GF-D8 (cell line): ENCODE measurements at regions not wholly inside any gene's neighbourhood (a gene's known extent, or its start where the extent isn't known, plus 50 kb on each side); places are given as distances from the start of the nearest gene placed in this dataset.

Experiments used
- DNase-seq: peaks from one replicate; lab custom pipeline; 2025; lab: John Stamatoyannopoulos, UW

DNA sequence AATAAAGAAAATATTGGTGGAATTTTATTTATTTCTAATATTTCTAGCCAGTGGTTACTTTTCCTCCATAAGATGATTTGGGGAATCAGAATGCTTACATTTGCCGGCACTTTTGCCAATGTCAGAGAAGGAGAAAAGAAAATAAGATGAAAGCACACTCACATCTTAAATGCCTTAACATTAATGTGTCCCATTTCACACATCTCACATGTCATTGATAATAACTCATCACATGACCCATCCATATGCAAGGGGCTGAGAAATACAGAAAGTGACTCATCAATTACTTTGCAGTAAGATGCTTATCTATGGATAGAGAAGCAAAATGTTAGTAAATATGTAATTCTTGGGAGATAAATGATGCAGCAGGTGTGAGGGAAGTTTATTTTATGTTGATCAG, 1531.0 kb downstream of the PCDH7 start:
- no peak for DNase-seq

DNA sequence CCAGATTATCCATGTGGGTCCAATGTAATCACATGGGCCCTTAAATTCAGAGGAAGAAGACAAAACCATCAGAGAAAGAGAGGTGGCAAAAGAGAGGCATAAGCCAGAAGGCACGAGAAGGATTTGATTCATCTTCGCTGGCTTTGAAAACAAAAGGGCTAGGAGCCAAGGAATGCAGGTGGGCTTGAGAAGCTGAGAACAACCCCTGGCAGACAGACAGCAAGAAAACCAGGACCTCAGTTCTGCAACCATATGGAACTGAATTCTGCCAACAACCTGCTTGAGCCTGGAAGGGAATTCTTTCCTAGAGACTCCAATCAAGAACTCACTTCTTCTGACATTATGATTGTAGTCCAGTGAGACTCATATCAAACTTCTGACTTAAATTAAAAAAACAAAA, 1531.8 kb downstream of the PCDH7 start:
- no peak for DNase-seq

DNA sequence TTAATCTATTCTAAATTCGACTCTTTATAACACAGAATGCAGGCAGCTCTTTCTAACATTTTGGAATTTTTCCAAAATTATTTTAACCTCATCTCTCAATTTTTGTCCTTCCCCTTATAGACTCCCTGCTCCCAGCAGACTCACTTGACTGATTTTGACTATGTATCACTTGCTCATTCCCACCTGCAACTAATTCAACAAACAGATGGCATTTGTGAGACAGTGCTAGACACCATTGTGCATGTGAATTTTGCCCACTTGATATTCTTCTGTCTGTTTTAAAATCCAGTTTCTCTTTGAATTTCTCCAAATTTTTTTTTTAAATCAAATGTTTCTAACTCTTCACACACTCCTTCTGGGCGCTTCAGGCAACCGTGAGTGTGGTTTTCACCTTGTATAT, 1534.0 kb downstream of the PCDH7 start:
- DNase-seq = no peak

DNA sequence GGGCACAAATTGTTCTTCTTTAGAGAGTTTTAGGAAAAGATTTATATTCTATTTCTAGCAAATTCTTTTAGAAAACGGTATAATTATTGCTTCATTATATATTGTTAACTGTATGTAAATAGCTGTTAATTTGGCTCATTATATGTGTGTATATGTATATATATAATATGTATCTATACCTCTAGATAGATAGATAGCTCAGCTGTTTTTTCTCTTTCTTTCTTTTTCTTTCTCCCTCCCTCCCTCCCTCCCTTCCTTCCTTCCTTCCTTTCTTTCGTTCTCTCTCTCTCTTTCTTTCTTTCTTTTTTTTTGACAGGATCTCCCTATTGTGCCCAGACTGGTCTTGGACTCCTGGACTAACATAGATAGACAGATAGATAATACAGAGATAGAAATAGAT, 1538.8 kb downstream of the PCDH7 start:
- no peak for DNase-seq

DNA sequence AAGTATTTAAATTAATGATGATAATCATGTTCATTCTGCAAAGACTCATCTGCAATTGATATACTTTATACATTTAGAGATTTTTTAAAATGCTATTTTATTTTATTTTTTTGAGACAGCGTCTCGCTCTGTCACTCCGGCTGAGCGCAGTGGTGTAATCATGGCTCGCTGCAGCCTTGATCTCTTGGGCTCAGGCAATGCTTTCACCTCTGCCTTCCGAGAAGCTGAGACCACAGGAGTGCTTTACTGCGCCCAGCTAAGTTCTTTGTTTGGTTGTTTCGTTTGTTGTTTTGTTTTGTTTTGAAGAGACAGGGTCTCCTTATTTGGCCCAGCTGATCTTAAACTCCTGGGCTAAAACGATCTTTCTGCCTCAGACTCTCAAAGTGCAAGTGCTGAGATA, 1541.0 kb downstream of the PCDH7 start:
- no peak for DNase-seq

DNA sequence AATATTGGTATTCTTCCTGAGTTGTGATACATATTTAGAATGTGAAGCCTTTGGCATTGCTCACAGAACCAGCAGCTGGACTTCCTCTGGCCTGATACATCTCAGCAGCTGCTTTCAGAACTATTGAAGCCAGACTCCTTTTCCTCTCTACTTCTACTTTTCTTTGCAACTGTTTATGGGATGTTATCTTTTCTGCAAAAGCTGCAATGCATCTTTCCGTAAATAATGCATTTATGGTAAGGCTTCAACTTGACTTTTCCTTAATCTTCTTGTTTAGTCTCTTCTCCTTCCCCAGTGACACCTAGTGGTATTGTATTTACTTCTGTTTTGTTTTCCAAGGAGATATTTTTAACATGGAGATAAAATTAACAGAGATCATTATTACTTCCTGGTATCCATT, 1548.7 kb downstream of the PCDH7 start:
- no peak for DNase-seq

DNA sequence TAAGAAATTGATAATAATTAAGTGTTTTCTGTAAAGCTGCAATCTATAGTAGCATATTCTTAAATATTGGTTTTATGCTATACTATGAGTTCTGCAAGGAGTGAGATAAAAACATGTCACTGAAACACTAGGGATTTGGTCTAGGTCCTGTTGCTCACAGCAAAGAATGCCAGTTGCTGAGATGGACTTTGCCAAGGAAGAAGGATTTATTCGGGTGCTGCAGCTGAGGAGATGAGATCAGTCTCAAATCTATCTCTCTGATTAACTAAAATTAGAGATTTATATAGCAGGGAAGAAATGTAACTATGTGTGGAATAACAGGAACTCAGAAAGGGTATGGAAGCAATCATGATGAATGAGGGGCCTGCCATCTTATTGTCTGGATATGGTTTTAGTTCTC, 1569.9 kb downstream of the PCDH7 start:
- no peak for DNase-seq

DNA sequence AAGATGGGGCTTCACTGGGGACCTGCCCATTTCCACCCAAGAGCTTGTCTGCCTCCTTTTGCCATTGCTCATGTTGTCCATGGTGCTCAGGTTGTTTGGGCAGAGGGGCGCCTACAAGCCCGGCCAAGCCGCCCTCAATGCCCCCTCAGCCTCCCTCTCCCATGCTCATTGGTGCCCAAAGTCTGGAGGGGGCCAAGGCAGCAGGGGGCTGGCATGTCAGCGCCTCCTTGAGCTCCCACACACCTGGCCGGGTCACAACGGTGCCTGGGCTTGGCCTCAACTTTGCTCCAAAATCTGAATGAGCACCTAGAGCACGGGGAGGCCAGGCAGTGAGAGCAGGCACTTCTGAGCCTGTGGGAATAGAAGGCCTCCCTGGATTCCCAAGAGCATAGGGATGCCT, 1598.8 kb downstream of the PCDH7 start:
- DNase-seq = no peak

DNA sequence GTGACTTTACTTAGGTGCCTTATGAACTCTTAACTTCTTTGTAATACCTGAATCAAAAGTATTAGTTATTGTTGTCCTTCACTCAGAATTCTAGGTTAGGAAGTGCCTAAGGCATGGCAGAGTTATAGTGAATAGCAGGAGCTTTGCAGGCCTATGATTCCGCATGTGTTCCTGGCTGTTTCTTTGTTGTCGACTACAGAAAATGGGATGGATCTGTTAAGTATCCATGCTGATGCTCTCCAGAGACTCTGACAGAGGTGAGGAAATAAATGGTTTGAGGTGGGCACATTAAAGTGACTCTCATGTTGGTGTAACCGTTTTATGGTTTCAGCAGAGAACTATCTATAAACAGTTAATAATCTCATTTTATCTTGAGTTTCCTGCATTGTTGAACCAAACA, 1601.3 kb downstream of the PCDH7 start:
- DNase-seq = no peak

DNA sequence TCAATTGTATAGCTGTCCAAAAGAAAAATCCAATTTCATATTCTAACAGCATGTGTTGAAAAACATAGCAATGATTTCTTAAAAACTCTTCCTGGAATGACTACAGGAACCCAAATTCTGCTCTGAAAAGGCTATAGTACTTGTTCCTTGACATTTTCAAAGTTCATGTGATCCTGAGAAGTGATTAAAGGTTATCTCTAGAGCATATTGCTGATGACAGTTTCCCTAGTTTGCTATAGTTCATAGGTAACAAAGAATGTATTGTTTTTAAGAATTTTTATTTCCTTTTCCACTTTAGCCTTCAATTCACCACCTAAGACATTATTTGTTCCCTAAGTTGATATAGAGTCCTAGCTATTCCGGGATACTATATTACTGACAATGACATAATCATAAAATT, 1614.6 kb downstream of the PCDH7 start:
- no peak for DNase-seq

DNA sequence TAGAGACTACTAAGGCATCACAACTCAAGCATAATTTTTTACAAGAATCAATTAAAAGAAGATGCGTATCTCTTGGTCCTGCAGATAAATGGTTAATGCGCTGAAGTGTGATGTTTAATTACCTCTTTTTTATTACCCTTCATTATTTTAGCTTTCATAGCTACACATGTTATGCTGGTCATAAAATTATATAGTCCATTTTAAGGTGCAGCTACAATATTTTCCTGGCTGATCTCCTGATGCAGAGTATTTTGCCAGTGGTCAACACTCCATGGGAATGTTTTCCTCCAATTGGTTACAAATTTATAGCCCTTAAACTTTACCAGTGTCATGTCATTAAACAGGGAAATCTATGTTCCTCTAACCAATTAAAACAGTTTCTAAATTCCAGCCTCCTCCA, 1617.2 kb downstream of the PCDH7 start:
- no peak for DNase-seq

DNA sequence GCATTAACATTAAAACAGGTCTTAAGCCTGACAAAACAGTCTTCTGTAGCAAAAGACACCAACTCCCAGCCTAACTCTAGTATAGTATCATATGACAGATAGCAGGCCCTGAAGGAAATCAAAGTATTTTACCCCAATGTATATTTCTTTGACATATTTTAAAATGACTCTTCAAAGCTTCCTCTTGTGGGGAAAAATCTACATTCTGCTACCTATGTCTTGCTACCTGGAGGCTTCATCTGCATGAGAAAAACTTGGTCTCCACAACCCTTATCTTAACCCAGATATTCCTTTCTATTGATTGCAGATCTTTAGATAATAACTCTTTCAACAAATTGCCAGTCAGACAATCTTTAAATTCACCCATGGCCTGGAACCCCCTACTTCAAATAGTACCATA, 1620.4 kb downstream of the PCDH7 start:
- no peak for DNase-seq

DNA sequence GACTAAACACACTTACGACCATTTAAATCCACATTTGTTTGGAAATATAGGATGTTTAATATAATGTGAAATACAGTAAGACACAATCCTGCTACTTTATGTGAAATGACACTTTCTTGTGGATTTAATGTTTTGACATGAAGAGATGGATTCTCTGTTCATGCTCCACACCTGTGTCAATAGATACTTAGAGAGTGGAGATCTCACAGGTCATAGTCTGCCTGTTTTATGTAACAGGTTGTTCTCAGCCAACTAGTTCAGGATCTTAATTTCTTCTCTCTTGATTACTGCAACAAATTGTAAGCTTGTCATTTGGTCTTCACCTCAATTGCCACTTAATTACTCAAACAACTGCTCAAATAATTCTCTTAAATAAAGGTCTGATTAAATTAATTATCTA, 1621.2 kb downstream of the PCDH7 start:
- DNase-seq = no peak

DNA sequence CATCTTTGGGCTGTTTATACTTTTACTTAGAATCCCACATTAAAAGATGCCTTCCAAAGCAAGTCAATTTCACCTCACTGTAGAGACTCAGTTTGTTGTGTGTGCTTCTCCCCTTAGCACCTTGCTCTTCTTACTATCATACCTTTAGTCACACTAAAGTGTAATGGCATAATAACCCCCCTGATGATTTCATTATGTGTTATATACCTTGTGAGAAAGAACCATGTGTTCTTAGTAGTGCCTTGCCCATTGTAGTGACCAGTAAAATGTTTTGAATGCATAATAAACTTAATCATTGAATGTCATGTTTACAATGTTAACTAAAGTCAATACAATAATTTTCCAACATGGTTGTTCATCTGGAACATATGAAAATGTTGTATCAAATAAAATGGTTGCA, 1621.9 kb downstream of the PCDH7 start:
- DNase-seq = no peak

DNA sequence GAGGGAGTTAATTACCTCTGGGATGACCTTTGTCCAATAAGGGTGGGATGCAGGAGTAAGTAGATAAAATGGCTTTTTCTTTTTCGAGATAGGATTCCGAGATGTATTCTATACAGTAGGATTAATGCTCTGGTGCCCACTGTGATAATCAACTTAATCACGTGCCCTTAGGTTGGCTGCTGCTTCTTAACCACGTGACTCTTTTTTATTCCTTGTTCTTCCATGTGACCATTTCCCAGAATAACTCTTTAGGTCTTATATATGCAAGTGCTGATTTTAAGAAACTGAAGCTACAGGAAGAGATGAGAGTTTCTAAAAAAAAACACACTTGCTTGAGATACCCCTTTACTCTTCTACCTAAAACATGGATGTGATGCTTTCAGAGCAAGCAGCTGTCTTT, 1628.9 kb downstream of the PCDH7 start:
- no peak for DNase-seq

DNA sequence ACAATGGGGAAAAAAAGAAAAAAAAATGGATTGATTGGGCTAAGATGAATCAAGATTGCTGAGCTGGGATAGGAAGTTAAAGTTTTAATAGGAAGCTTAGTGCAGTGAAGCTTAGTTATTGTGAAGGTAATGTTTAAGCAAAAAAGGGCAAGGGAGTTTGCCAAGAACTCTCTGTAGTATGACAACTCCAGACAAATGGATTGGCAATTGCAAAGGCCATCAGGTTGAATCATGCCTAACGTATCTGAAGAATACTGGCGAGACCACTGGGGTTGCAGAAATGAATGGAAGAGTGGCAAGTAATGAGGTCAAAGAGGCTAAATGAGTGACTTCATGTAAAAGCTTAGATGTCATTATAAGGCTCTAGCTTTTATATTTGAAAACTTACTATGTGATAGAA, 1654.0 kb downstream of the PCDH7 start:
- no peak for DNase-seq

DNA sequence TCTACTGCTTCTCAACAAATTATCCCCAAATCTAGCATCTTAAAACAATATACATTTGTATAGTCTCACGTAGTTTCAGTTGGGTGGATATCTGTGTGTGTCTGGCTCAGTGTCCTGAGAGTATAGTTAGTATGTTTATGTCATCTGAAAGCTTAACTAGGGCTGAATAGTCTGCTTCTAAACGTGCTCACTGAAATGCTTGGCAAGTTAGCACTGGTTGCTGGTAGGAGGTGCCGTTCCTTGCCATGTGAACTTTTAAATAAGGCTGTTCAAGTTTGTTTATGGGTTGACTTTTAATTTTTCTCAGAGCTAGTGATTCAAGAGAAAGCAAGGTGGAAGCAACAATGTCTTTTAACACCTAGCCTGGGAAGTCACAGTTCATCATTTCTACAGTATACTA, 1673.6 kb downstream of the PCDH7 start:
- DNase-seq = no peak

DNA sequence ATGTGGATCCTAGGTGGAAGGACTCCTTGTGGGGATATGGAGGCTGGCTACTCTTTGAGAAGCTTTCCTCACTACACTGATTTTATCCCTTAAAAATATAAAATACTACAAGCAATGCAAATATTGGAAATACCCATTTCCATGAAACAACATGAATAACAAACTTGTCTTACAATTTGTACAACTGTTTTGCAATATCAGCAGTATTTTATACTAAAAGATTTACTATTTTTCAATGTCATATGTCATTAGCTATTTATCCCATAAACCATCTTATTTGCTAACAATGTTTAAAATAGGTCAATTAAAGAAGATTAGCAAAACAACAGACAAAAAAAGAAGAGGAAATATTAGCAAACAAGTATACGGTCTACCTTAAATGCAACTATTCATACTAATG, 1674.1 kb downstream of the PCDH7 start:
- no peak for DNase-seq

DNA sequence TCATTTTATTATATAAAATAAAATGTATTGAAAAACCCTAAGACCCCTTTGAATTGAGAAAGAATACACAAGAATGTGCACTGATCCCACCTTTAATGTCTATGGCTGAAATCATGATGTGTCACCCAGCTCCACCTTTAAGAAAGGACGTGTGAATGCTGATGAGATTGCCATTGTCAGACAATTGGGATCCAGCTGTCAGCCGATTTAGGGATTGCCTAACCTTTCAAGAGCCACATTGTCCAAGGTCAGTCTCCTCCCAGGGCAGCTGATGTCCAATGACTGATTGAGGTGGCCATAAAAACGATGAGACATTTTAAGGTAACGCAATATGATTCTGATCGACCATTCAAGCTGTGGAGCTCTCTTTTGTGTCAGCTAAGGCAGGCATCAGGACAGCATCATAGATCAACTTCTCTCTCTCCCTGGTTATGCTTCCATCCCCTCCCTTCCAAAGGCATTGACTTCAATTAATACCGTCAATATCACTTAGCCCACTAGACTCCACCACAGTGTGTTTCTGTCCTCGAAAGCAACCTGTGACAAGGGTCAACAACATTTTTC, 1676.4 kb downstream of the PCDH7 start:
- no peak for DNase-seq

DNA sequence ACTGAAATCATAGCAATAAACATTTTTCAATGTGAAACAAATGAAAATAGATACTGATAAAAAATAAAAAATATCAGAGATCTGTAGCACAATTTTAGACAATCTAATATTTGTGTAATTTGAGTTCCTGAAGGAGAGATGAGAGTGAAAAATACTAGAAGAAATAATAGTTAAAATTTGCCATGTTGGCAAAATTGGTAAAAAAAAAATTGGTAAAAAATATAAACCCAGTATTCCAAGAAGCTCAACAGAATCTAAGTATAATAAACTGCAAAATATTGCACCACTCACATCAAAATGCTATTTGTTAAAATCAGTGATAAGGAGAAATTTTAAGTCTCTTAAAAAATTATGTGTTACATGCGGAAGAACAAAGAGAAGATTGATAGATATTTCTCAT, 1680.7 kb downstream of the PCDH7 start:
- DNase-seq = no peak

DNA sequence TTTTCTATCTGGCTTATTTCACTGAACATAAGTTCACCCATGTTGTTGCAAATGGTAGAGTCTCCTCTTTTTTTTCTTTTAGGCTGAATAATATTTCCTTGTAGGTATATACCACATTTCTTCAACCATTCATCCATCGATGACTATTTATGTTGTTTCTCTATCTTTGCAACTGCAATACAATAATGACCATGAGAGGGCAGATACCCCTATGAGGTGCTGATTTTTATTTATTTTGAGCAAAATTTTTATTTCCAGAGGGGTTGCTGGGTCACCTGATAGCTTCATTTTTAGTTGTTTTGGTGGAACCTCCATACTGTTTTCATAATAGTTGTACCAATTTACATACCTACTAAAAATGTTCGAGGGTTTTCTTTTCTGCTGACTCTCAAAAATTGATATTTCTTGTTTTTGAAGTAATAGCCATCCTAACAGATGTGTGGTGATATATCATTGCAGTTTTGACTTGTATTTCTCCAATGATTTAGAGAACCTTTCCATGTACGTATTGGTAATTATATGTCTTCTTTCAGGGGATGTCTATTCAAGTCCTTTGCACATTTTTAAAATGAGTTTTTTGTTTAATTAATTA, 1697.0 kb downstream of the PCDH7 start:
- no peak for DNase-seq

DNA sequence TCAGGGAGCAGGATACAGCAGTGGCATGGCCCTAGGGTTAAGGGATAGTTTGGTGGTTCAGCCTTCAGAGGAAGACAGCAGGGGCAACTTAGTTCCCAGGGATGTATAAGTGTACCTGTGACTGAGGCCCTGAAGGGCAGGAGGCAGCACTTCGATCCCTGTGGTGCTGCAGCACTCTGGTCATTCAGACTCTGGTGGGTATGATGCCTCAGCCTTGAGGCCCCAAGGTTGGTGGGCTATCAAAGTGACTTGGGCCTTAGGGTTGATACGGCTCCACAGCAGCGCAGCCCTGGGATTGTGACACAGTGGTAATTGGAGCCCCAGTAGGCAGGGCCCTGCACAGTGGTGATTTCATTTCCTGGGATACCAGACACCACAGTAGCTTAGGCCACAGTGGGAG, 1703.1 kb downstream of the PCDH7 start:
- DNase-seq = no peak

DNA sequence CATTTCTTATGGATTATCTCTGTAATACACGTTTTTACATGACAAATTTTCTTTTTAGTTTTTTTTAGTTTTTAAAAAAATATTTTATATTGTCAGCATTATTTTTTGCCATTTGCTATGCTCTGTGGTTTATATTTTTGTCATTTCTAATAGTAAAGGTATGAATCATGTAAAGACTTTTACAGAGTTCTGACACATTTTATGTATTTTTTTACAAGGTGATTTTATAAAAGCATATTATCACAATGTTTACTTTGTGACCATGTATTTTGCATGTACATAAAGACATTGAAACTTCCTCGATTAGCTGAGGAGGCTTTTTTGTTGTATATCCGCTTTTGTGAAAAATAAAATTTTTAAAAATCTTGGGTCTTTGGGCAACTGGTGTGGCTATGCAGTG, 1705.1 kb downstream of the PCDH7 start:
- DNase-seq = no peak

DNA sequence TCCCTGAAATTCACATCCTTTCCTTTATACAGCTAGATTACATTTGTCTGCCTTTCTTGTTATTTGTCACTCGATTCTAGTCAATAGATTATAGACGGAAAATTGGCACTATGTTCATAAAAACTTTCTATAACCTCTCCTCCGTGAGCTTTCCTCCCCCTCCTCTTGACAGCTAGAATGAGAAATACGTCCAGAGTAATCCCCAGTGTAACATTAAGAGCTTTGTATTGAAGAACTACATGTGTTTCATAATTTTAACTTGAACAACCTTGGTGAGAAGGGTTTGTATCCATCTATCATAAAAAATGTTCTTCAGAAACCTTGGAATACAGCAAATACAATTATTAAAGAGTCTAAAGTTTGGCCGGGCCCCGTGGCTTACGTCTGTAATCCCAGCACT, 1707.4 kb downstream of the PCDH7 start:
- no peak for DNase-seq

DNA sequence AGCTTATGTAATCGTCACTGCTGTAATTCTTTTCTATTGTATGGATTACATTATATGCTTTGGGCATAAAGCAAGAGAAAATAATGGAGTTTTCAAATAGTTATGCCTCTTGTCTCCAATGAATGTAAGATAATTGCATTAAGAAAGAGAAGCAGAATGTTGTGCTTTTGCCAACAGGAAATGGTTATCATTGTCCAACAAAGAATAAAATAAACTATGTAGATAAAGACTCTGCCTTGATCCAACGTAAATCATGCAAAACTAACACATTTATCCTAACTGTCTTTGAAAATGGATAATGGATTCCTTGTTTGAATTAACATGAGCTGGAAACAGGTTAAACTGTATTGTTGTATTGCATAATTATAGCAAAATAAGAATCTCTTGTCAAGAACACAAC, 1709.0 kb downstream of the PCDH7 start:
- DNase-seq = no peak
